Right ventricle myocardium inferior (tissue), 1 donor: ENCODE measurements at regions not wholly inside any gene's neighbourhood (a gene's known extent, or its start where the extent isn't known, plus 50 kb on each side); places are given as distances from the start of the nearest gene placed in this dataset.
"Not testable (repeated sequence)": the region's sequence is repeated elsewhere in the genome, so short reads cannot be mapped to it uniquely, and the experiment has no call there.

Experiments used
- ATAC-seq: fragments of 200-7000 bp; cut with Tn5 transposase; one replicate; pipeline ENCODE4 v1.9.1; 2020; ENCODE audit warnings: mild to moderate bottlenecking, moderate library complexity
- DNase-seq: peaks from one replicate; pipeline ENCODE4 v3.0.0; 2021; ENCODE audit errors: missing footprints
- intact Hi-C: fragments of 100-400 bp; cut with DNase I; formaldehyde crosslinking; loops from one replicate; pipeline ENCODE4 v1.11.0; 2022
- donor health status: DM: no; HTN: yes; CAD: no; lungs with severe emphysema.

DNA sequence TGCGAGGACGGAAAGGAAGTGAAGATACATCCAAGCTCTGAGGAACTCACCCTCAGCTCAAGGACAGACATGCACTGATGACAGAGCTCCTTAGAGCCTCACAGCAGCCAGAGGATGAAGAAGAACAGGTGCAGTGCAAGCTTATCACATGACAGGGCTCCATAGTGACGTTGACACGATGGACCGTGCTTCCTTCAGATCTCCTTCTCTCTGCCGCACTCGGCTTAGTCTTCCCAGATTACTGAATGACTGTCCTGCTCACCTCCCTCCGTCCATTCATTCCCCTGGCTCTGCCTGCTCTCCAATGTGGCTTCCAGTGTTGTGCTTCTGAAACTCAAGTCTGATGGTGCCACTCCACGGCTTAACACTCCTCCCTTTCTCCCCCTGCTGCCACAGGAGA, 161.5 kb upstream of the PFKP start:
- intact Hi-C loops = no loop called here
- no peak for ATAC-seq
- no peak for DNase-seq

DNA sequence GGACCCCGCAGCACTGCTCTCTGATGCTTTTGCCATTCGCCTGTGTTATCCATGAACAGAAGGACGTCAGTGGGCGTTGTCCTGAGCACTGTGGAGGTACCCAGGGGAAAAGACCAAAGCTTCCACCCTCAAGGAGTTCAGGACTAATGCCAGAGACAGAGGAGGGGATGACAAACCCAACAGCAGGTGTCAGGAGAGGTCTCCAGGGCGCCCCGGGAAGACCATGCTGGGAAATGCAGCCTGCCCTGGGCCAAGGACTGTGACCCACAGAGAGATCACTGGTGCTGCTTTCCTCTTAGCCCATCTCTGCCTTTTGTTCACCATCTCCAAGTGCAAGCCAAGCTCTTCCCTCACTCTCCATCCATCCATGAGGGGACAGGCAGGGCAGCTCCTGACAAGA, 166.8 kb upstream of the PFKP start:
- no peak for ATAC-seq
- no peak for DNase-seq
- intact Hi-C loops = no loop called here

DNA sequence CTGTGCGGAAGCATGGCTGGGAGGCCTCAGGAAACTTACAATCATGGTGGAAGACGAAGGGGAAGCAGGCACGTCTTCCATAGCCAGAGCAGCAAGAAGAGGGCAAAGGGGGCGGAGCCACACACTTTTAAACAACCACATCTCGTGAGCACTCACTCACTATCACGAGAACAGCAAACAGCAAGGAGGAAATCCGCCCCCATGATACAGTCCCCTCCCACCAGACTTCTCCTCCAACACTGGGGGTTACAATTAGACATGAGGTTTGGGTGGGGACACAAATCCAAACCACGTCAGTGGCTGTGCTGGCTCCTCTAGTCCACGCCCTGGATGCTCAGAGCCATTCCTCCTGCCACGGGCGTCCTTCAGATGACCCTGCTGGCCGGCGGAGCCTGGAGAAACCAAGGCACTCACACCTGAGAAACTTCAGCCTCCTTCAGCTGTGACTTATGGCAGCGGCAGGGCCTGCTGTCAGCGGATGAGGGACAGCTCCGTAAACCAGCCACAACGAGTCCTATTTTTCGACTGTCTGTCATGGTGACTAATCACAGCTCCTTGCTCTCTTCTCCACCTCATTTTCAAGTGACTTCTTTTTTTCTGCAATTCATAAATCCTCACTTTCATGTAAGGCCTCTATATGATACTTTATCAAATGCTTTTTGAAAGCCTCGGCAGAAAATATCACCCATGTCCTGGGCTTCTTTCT, 167.9 kb upstream of the PFKP start:
- intact Hi-C loops = no loop called here
- DNase-seq (no peak), ATAC-seq (no peak)

DNA sequence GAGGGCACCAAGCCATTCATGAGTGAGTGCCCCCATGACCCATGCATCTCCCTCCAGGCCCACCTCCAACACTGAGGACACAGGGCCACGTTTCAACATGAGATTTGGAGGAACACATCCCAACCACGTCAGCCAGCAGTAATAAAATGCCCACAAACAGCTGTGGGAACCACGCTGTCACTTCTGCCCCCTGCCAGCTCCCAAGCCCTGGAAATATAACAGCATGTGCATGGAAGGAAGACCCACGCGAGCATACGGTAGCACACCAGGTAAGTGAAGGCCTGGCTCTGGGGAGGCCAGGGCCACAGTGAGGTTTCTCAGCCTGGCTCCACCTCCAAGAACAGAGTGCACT, 168.9 kb upstream of the PFKP start:
- ATAC-seq = no peak
- intact Hi-C loops = no loop called here
- DNase-seq = no peak

DNA sequence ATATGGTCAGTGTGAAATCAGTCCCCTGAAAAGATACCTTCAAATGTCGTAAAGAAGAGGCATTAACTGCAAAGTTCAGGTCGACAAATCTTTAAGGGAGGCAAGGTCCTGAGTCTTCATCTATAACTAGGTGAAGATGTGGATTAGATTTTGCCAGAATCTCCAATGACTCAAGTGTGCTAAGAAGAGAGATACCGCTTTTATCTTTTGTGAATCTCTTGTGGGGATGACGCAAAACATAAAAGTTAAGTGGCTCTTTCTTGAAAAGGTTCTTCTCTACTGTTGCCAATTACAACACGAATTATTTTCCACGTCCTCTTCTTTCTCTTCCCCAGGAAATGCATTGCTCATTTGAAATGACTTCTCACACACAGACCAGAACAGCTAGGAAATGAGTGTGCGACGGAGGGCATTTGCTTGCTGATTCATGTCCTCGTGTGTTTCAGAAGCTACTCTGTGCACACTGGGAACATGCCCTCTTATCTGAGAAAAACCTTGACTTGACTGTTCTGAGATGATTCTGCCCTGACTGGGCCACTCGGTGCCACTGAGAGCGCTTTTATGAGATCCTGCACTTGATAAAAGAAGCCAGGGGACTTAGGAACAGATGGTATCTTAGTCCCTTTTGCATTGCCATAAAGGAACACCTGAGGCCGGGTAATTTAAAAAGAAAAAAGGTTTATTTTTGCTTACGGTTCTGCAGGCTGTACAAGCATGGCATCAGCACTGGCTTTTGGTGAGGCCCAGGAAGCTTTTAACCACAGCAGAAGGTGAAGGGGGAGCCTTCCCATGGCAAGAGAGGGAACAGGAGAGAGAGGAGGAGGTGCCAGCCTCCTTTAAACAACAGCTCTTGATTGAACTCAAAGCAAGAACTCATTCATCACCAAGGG, 169.5 kb upstream of the PFKP start:
- intact Hi-C loops = no loop called here
- ATAC-seq (no peak), DNase-seq (no peak)

DNA sequence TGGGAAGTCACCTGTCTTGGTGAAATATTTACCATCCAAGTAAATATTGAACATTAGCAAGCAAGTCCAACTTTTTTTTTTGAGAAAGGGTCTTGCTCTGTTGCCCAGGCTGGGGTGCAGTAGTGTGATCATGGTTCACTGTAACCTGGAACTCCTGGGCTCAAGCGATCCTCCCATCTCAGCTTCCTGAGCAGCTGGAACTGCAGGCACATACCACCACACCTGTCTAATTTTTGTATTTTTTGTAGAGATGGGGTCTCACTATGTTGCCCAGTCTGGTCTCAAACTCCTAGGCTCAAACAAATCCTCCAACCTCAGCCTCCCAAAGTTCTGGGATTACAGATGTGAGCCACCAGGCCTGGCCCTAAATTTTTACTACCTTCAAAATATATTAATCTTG, 171.0 kb upstream of the PFKP start:
- intact Hi-C loops, ATAC-seq, DNase-seq: not testable (repeated sequence)

DNA sequence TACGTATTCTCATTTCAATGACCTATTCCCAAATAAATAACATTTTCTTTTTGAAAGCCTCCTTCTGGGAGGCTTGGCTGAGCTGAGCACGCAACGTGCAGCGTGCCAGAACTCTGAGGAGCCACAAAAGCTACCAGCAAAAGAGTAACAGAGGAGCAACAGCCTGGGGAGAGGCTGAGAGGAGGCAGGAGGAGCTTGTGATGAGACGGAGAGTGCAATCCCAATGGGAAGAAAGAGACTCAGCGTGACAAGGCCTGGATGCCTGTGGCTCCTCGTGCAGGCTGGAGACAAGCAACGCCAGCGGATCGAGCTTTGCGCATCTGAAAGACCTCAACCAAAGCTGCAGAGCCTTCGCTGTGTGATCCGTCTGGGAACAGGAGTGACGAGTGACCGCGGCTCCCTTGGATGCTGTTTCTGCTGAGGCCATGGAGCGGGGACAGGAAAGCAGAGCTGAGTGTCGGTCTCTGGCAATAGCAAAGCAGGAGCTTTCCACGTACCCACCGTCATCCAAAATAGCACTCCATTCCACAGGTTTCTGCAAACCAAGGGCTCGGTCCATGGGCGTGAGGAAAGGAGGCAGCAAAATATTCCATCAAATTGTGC, 171.7 kb upstream of the PFKP start:
- intact Hi-C loops = no loop called here
- no peak for ATAC-seq
- DNase-seq = no peak

DNA sequence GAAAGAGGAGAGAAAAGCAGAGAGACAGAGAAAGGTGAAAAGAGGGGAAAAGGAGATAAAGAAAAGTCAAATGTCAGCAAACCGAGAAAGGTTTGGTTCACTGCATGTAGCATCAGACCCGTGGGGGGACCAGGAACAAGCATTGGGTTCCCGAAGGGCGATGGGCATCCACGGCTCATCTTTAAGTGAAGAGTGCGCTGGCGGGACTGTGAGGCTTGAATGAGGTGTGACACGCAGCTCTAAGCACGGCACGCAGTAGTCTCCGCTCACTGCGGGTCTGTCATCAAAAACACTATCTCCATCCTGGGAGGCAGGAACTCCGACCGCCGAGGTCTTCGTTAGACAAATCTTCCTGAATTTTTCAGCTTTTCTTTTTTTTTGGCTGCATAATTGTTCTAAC, 173.4 kb upstream of the PFKP start:
- intact Hi-C loops = no loop called here
- ATAC-seq (no peak), DNase-seq (no peak)

DNA sequence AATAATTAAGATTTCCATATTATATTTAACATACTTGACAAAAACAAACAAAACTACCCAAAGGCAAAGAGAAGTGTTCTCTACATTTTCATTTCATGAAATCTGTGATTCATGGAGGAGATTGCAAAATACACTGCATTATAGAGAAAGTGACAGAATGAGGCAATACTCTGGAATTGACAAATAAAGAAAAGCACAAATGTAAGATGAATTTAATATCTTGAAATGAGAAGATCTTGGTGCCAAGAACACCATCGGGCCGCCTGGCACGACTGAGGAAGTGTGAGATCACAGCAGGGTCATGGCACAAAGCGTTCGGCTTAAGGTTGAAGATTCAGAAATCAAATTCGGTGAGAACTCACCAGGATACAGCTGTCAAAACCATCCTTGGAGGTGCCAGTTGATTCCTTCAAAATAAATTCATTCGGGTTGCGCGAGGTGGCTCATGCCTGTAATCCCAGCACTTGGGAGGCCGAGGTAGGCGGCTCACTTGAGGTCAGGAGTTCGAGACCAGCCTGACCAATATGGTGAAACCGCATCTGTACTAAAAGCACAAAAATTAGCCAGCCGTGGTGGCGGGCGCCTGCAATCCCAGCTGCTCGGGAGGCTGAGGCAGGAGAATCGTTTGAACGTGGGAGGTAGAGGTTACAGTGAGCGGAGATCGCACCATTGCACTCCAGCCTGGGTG, 174.0 kb upstream of the PFKP start:
- ATAC-seq (no peak), DNase-seq (no peak)
- intact Hi-C loops = no loop called here

DNA sequence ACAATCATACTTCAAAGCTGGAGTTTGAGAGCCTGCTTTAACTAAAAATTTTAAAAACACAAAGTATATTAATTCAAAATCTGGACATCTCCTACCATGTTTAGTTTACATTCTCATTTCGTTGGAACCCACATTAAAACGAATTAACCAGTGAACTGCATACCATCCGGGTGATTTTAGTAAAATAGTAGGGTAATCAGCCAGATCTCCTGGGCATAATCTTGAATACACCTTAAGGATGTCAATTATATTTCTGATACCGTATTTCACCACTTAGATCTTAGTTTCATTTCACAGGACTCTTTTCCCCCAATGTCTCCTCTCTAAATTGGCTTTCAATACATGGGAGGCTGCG, 175.6 kb upstream of the PFKP start:
- intact Hi-C loops = no loop called here
- ATAC-seq = no peak
- no peak for DNase-seq

DNA sequence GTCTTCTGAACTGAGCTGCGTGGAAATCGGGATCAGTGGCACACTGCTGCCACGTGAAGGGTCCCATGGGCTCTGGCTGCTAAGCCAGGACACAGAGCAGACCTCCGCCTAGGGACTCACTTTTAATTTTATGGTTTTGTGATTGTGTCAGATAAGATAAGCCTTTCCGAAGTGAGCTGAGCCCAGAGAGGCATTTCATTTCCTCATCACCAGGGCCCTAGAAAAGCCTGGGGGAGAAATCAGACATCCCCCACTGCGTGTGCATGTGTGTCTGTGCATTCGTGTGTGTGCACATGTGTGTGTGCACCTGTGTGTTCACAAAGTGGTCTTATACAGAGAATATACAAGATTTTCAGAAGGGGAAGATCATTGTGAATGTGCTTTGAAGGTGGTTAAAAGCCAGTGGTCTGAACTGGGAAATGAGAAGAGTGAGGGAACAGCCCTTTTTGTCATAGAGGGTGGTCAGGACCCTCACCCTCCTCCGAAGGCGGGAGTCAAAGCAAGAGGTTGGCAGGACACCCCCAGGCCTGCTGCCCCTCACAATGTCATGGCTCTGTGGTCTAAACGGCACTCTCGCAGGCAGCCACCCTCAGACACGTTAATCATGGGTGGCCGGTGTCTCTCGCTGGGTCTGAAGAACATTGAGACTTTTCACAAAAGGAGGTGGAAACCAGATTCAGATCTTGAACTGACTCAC, 176.1 kb upstream of the PFKP start:
- no peak for ATAC-seq
- DNase-seq = no peak
- intact Hi-C loops = no loop called here

DNA sequence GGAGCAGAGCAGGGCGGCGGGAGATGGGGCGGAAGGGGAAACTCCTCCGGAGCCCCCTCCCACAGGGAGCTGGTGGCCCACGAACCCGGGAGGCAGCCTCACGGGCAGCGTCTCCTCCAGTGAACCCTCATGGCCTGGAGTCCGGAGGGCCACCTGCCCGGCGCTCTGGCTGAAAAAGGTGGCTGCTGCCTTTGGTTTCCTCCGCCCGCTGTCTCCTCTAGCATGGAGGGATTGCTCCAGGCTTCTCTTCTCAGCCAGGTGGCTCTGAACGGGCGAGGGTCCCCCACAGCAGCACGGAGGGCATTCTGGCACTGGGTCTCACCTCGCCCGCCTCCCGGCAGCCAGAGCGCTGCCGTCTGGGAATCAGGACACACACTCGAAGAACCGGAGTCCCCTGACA, 177.3 kb upstream of the PFKP start:
- intact Hi-C loops = no loop called here
- ATAC-seq (no peak), DNase-seq (no peak)

DNA sequence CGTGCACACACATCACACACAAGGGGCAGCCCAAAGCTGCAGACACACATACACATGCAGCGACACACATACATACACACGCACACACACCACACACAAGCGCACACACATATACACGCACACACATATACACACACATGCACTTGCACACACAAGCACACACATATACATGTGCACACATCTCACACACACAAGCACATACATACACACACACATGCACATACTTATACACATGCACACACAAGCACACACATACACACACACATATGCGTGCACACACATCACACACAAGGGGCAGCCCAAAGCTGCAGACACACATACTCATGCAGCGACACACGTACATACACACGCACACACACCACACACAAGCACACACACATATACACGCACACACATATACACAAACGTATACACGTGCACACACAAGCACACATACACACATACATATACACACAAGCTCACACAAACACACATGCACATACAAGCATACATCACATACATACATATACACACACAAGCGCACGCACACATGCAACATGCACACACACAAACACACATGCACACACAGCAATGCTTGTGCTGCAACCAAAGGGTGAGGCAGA, 178.8 kb upstream of the PFKP start:
- DNase-seq (no peak), ATAC-seq (no peak)
- intact Hi-C loops = no loop called here

DNA sequence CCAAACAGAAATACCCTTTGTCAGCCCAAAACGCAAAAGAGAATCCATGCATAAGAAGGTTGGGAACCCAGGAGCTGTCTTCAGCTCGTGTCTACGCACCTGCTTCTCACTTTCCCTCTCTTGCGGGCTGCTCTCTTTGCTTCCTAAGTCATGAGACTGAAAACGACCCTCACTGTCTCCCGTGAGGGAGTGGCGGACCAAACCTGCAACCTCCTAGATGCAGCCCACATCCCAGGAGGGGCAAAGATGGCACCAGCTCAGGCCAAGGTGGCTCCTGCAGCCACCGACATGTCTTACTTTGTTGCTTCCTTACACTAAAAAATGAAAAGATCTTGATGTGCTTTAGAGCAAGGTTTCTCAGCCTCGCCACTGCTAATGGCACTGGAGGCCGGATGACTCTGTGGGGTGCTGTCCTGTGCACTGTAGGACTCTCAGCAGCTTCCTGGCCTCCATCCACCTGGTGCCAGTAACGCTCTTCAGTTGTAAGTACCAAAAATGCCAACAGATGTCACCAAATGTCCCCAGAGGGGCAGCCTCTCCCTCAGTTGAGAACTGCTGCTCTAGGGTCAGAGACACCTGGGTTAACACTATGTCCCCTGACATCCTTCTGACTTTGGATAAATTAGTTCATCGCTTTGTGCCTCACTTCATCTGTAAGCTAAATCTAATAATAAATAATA, 179.8 kb upstream of the PFKP start:
- DNase-seq (no peak), ATAC-seq (no peak)
- intact Hi-C loops = no loop called here

DNA sequence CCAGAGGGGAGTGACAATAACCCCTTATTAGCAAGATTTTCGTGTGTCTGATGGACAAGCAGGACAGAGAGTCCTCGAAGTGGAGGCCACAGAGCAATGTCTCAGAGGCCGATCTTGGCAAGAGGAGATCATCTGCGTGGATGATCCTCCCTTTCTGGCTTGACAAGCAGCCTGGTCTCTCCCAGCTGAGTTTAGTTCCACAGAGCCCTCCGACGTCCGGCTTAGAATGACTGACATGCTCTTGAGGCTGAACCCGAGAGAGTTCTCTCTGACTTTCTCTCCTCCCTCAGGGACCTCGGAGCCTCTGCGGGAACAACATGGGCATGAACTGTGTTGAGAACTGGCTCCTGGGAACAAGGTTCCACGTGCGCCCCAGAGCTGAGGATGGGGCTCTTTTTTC, 180.7 kb upstream of the PFKP start:
- DNase-seq = no peak
- intact Hi-C loops = no loop called here

DNA sequence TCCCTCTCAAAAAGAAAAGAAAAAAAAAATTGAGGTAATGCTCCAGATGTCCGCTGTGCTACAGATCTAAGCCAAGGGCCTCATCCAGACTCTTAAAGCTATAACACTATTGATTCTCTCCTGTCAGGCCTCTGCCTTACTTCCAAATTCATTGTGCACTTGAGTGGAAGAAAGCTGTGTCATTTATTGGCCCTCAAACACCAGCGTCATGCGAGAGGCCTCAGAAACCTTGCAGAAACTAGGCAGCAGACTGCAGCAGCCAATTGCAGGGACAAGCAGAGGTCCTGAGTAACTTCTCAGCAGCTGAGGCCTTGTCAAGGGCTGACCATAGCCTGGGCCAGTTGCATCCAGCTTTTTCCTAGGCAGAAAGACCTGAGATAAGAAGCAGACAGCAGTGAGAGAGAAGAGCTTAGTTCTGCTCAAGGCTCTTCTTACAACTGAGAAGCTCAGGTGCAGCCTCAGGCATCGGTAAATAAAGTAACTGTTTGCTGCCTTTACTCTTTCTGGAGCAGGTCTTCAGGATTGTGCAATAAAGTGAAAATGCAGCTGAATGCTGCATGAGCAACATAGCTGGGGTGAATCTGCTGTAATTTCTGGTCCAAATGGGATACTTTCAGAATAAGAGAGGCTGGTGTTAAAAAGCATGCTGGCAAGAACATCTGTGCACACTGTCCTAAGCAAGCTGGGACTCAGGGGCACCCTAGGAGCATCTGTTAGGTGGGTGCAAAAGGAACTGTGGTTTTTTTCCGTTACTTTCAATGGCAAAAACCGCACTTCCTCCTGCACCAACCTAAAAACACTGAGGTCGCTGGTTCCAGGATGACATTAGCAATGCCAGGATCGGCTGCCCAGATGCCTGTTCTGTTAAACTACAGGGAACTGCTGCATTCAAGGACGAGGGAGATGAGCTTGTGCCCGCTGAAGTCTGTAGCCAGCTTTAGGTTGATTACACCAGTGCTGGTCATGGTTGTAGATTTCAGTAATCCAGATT, 181.8 kb upstream of the PFKP start:
- intact Hi-C loops = no loop called here
- ATAC-seq = no peak
- no peak for DNase-seq

More for the DNA sequence above, 180.7 kb upstream of the PFKP start:
- no peak for ATAC-seq

DNA sequence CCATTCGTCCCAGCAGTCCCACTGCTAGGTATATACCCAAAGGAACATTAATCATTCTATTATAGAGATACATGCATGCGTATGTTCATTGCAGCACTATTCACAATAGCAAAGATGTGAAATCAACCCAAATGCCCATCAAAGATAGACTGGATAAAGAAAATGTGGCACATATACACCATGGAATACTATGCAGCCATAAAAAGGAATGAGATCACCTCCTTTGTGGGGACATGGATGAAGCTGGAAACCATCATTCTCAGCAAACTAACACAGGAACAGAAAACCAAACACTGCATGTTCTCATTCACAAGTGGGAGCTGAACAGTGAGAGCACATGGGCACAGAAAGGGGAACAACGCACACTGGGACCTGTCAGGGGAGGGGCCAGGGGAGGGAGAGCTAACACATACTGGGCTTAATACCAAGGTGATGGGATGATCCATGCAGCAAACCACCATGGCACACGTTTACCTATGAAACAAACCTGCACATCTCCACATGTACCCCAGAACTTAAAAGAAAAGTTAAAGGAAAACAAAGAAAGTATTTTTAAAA, 183.3 kb upstream of the PFKP start:
- ATAC-seq, intact Hi-C loops, DNase-seq: not testable (repeated sequence)
